ENCODE measurements at regions not wholly inside any gene's neighbourhood (a gene's known extent, or its start where the extent isn't known, plus 50 kb on each side); places are given as distances from the start of the nearest gene placed in this dataset.

DNA sequence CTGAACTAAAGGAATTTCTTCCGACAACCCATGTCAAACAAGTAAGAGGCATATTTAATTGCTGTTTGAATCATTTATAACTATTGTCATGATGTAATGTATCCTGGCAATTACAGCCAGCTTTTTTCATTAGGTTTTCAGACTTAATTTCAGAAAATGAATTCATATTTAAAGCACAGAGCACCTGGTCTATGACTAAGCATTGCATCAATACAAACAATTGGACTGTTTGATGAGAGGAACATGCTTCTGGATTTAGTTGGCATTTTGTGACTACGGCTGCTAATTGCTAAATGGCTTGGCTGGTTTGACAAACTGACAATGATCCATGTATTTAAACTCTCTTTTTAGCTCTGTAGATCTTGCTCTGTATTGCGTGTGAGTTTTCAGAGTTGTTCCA, 853.4 kb downstream of the NCAM2 start:
- Histone ChIP-seq H3K27me3 (replicated peaks in 1 of 2; ENCODE audit: control insufficient read depth in 2 of 2, insufficient read depth in 2 of 2, low read length in 1 of 2) (no peaks in the 10 kb centered on the region), H3K4me1 (ENCODE audit: control insufficient read depth, insufficient read depth, low read length) (no peaks in the 10 kb centered on the region), H3K9me3 (replicated peaks; ENCODE audit: control insufficient read depth, insufficient read depth, low read length) (no peaks in the 10 kb centered on the region), H3K4me2 (ENCODE audit: control insufficient read depth, insufficient read depth) (no peak overlapping the region), H3K9ac (ENCODE audit: control insufficient read depth, insufficient read depth, low read length) (no peak overlapping the region), H2AFZ (ENCODE audit: control insufficient read depth, low read depth, low read length) (no peak overlapping the region), H3K27ac (ENCODE audit: control insufficient read depth, insufficient read depth) (no peak overlapping the region), H3K36me3 (ENCODE audit: control insufficient read depth in 2 of 2, insufficient read depth in 2 of 2, low read length in 1 of 2) (no peaks in the 10 kb centered on the region), H3K4me3 (no peak overlapping the region), H3K79me2 (ENCODE audit: control insufficient read depth, insufficient read depth, low read length) (no peaks in the 10 kb centered on the region), H4K20me1 (ENCODE audit: control insufficient read depth, insufficient read depth) (no peaks in the 10 kb centered on the region)
- no peak for DNase-seq (ENCODE audit: low read depth, low spot score)
- no peak for FAIRE-seq
- in situ Hi-C loops (cut with MboI): no loop called here
- POLR2A ChIA-PET: no interaction called here
- ATAC-seq: no peak
- RAD21 ChIA-PET (ENCODE audit: unreplicated experiment): no interaction called here
- SMC1A ChIA-PET (ENCODE audit: uncharacterized antibody, unreplicated experiment): no interaction called here
- 30% methylated on average over 3 of the region's 3 CpGs for WGBS (ENCODE audit: insufficient coverage, insufficient replicate concordance, low lambda C conversion rate, missing lambda C conversion rate)
- intact Hi-C loops (cut with micrococcal nuclease; ENCODE audit: unreplicated experiment): no loop called here
- BruUV-seq (replicated peaks): no TSS peak
- CTCF ChIA-PET: no interaction called here
- no peak for TF ChIP-seq CREB1 (IDR thresholded peaks at IDR 0.05; ENCODE audit: low read depth)
- no peak for TF ChIP-seq CEBPZ (IDR thresholded peaks at IDR 0.05; ENCODE audit: low read depth, low read length)
- TF ChIP-seq PKNOX1 (IDR thresholded peaks at IDR 0.05): no peak
- no peak for TF ChIP-seq E2F4 (IDR thresholded peaks at IDR 0.05; ENCODE audit: low read depth, low read length)
- no peak for TF ChIP-seq HSF1 (IDR thresholded peaks at IDR 0.05; ENCODE audit: low read depth, low read length)
- no peak for TF ChIP-seq ZSCAN29 (IDR thresholded peaks at IDR 0.05)
- TF ChIP-seq SMAD5 (IDR thresholded peaks at IDR 0.05; ENCODE audit: low read depth): no peak
- no peak for TF ChIP-seq NKRF (conservative IDR thresholded peaks at IDR 0.05)
- no peak for TF ChIP-seq FOXK2 (IDR thresholded peaks at IDR 0.05)
- TF ChIP-seq KAT2A (conservative IDR thresholded peaks at IDR 0.05; ENCODE audit: control insufficient read depth, low read depth, low read length): no peak
- TF ChIP-seq STAT3 (IDR thresholded peaks at IDR 0.05; ENCODE audit: low read depth, low read length): no peak
- no peak for TF ChIP-seq EED (IDR thresholded peaks at IDR 0.05; ENCODE audit: low read depth)
- TF ChIP-seq ETV6 (conservative IDR thresholded peaks at IDR 0.05 in 1 of 2, IDR thresholded peaks at IDR 0.05 in 1 of 2; ENCODE audit: borderline replicate concordance in 1 of 2, low read depth in 1 of 2): no peak
- TF ChIP-seq HCFC1 (IDR thresholded peaks at IDR 0.05; ENCODE audit: low read length): no peak
- no peak for TF ChIP-seq RCOR1 (conservative IDR thresholded peaks at IDR 0.05; ENCODE audit: low read depth, low read length)
